Frontal cortex (tissue), 3 donors: ENCODE measurements at regions not wholly inside any gene's neighbourhood (a gene's known extent, or its start where the extent isn't known, plus 50 kb on each side); places are given as distances from the start of the nearest gene placed in this dataset.
"Not testable (repeated sequence)": the region's sequence is repeated elsewhere in the genome, so short reads cannot be mapped to it uniquely, and the experiment has no call there.

ENCODE experiments used
- DNase-seq, 2 donors: peaks; one replicate each; pipeline ENCODE4 v3.0.0; 2012; ENCODE audit warnings: low spot score in 2 of 2
- FAIRE-seq: peaks from 2 replicates; lab custom pipeline; 2012; peaks lifted over from hg19 to GRCh38; lab: Jason Lieb, UNC
- donor health status: control.
- donor health status: control.
- donor health status: control.

- FAIRE-seq (no peak), DNase-seq (no peak)
Measured at GRCh38 chr16:64290461-64290860, 831.4 kb downstream of the CDH11 start.

GRCh38 chr16:64287655-64288528 is 834.0 kb downstream of the CDH11 start:
- DNase-seq: no peak
- FAIRE-seq: no peak

- no peak for DNase-seq
- no peak for FAIRE-seq
Measured at GRCh38 chr16:64282181-64282580, 839.7 kb downstream of the CDH11 start.

DNA sequence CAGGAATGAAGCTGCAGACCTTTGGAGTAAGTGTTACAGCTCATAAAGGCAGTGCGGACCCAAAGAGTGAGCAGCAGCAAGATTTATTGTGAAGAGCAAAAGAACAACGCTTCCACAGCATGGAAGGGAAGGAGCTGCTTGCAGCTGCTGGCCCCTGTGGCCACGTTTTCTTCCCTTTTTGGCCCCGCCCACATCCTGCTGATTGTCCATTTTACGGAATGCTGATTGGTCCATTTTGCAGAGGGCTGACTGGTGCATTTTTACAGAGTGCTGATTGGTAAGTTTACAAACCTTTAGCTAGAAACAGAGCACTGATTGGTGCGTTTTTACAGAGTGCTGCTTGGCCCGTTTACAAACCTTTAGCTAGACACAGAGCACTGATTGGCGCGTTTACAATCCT is 841.5 kb downstream of the CDH11 start:
- DNase-seq: no peak
- no peak for FAIRE-seq

DNA sequence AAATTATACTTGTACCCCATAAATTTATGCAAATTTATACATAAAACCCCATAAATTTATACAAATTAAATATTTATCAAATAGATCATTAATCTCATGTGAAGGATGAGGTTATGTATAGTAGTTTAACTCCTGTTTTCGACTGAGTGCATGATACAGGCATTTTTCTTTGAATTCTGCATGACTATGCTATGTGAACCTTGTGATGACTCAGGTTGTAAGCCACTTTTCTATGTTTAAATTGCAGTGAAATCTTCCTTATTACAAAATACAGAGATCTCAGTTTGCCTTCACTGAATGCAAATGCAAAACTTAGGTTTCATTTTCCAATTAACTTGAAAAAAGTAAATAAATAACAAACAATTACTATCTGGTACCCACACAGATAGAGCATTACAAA is 843.7 kb downstream of the CDH11 start:
- DNase-seq: no peak
- no peak for FAIRE-seq

- no peak for FAIRE-seq
- no peak for DNase-seq
Measured at GRCh38 chr16:64276646-64277045, 845.2 kb downstream of the CDH11 start.

- DNase-seq (no peak), FAIRE-seq (no peak)
Measured at GRCh38 chr16:64272028-64272427, 849.8 kb downstream of the CDH11 start.

- DNase-seq: no peak
- FAIRE-seq: no peak
Measured at GRCh38 chr16:64269756-64270155, 852.1 kb downstream of the CDH11 start.

DNA sequence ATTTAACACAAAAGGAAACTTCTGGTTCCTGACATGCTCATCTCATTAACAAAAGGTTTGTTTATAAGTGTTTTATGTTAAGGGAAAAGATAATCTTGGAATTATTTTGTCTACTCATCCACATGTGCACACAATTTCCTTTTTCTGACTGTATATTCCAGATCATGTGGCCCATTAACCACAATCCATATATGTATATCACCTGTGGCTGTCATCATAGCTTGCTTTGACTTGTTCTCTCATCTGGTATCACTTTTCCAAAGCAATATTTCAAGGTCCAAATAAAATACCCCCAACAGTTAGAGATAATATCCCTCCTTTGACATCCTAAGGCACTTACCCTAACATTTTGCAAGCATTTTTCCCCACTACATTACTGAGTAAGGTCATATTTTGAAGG is 856.1 kb downstream of the CDH11 start:
- DNase-seq (no peak), FAIRE-seq (no peak)

DNA sequence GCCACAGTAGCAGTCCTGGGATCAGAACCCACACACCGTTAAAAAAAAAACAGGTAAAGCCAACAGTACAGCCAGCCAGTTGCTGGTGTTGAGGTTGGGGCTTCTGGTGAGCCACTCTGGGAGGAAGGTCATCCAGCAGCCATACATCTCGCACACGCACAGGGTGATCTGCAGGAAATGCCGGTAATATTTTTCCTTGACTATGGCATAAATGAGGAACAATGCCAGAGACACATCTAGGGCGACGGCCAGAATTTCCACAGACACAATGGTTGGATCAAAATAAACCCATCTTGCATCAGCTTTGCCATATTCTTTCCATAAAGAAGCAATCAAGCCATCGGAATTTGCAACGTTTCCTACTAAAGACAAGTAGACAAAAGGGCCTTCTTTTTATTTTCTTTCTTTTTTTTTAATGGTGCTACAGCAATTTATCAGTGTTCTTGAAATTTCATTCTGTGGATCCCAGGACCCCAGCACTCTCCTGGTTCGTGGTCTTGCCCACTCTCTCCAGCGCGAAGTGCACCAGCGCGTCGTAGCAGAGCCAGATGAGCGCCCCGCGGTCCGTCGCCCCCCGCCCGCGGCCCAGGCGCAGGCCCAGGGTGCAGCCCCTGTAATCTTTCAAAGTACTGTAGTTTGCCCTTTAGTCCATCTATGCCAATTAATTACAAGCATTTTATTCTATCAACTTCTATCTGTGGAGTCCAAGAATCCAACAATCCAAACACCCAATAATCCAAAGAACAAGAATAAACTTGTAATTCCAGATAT is 861.0 kb downstream of the CDH11 start:
- not testable (repeated sequence) for DNase-seq, FAIRE-seq

DNA sequence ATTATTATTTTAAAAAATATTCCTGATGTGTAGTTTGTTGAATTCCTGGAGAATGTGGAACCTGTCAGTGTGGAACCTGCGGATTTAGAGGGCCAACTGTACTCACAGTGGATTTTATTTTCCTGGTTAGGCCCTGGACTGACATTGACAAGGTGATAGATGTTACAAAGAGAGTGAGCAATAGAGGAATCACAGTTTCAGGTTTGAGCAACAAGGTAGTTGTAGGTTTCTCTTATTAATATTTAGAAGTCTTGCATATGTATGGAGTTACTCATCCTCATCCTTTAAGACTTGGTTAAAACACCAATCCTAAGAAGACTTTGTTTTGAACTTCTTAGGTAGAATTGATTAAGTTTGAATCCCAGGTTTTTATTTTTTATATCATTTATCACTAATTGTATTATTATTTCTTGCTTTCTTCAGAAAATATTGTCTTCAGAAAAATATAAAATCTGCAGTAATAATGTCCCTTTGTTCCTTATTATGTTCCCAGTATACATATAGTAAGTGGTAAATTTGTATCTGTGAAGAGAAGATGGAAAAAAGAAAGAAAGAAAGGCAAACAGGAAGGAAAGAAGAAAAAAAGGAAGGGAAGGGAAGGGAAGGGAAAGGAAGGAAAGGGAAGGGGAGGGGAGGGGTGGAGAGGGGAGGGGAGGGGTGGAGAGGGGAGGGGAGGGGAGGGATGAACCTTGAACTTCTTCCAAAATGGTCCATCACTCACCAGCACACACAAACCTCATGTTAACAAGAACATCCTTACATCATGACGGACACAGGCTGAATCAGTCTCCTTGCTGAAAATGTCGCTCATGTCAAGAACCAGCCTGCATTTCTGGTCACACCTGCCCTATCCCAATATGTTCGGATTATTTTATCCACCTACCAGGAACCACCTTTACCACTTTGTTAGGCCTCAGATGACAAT is 867.2 kb downstream of the CDH11 start:
- FAIRE-seq (no peak), DNase-seq (no peak)

DNA sequence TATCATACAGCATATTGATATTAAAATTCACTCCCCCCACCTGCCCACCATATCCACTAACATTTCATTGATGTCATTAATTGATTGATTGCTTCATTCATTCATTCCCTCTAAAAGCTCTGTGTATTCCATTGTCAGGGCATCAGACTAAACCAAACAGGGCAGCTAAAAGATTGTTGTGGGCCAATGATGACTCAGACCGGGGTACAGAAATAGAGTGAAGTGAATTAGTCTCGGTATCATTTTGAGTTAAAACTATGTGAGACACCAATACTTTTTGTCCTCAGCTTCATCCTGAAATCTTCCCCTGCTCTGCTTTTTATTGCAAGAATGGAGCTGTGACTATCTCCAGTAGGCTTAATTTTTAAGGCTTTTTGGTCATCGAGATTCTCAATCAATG is 868.3 kb downstream of the CDH11 start:
- FAIRE-seq (no peak), DNase-seq (no peak)

DNA sequence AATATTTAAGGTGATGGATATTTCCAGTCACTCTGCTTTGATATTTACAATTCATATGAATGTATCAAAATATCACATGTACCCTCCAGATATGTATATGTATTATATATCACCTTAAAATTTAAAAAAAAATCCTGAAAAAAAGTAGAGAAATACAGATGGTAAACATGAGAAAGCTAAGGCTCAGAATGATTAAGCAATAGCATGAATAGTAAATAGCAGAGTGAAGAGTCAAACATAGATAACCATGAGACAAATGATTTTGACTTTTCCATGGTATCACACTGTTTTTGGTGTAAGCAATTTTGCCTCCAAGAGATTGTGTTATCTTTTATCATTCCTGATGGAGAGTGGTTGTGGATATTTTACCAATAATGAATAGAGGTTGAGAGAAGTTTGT is 868.8 kb downstream of the CDH11 start:
- no peak for FAIRE-seq
- no peak for DNase-seq

GRCh38 chr16:64251742-64252141 is 870.1 kb downstream of the CDH11 start:
- DNase-seq: no peak
- no peak for FAIRE-seq

DNA sequence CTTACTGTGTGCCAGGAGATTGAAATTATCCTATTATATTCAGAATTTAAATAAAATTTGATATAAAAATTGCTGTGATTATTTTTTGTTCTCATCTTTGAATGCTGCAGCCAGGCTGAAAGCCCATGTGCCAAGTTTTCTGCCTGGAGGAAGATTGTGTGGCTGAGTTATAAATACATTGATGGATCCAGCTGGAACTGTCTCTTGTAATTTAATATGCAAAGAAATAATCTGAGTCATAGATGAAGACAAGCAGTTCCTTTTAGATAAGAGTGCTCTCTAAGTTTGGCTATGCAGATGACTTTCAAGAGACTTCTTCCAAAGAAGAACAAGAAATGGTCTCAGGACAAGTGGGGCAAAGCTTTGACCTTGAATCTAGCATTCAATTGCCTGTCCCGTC is 871.0 kb downstream of the CDH11 start:
- DNase-seq: no peak
- no peak for FAIRE-seq

GRCh38 chr16:64242492-64242891 is 879.4 kb downstream of the CDH11 start:
- FAIRE-seq (no peak), DNase-seq (peak in 1 of 2 donors; percentile 8)

- DNase-seq: no peak
- no peak for FAIRE-seq
Measured at GRCh38 chr16:64240586-64240985, 881.3 kb downstream of the CDH11 start.

- DNase-seq (no peak), FAIRE-seq (no peak)
Measured at GRCh38 chr16:64238571-64238970, 883.3 kb downstream of the CDH11 start.

- DNase-seq (no peak), FAIRE-seq (no peak)
Measured at GRCh38 chr16:64236316-64236715, 885.5 kb downstream of the CDH11 start.

- DNase-seq (no peak), FAIRE-seq (no peak)
Measured at GRCh38 chr16:64234200-64234599, 887.7 kb downstream of the CDH11 start.
